ENCODE measurements at regions not wholly inside any gene's neighbourhood (a gene's known extent, or its start where the extent isn't known, plus 50 kb on each side); places are given as distances from the start of the nearest gene placed in this dataset.
"Not testable (repeated sequence)": the region's sequence is repeated elsewhere in the genome, so short reads cannot be mapped to it uniquely, and the experiment has no call there.

- no peak overlapping the region for H3K9ac ChIP-seq (ENCODE audit: low read length)
Measured at GRCh38 chr2:210861038-210861665, 304.8 kb downstream of the CPS1 start.

GRCh38 chr2:210862283-210863065 lies 306.1 kb downstream of the CPS1 start:
- H3K27ac ChIP-seq (ENCODE audit: low read length) = no peak overlapping the region
- DNase-seq = no peak
- no peak overlapping the region for H3K4me2 ChIP-seq (ENCODE audit: low read depth, low read length)

More at GRCh38 chr2:210861038-210861665, 304.8 kb downstream of the CPS1 start:
- DNase-seq = no peak
- TF ChIP-seq EZH2phosphoT487 (IDR thresholded peaks at IDR 0.05; ENCODE audit: low read length) (no peak), EZH2 (optimal IDR thresholded peaks at IDR 0.05; ENCODE audit: low read depth, low read length) (no peak), CTCF (IDR thresholded peaks at IDR 0.05; ENCODE audit: low read length) (no peak)
- Histone ChIP-seq H4K20me1 (ENCODE audit: insufficient read depth, low read length) (no peaks in the 10 kb centered on the region), H3K36me3 (replicated peaks; ENCODE audit: insufficient read depth, low read length) (no peaks in the 10 kb centered on the region), H2AFZ (ENCODE audit: low read length) (no peak overlapping the region), H3K27me3 (replicated peaks; ENCODE audit: insufficient read depth, low read length) (no peaks in the 10 kb centered on the region), H3K4me3 (ENCODE audit: low read length) (no peak overlapping the region), H3F3A (ENCODE audit: insufficient read depth, low read length) (no peaks in the 10 kb centered on the region), H3K9me2 (replicated peaks; ENCODE audit: insufficient read depth, low read length) (no peaks in the 10 kb centered on the region), H3K9me3 (replicated peaks; ENCODE audit: insufficient read depth, low read length) (no peaks in the 10 kb centered on the region), H3K79me2 (ENCODE audit: low read length) (no peaks in the 10 kb centered on the region), H3K4me2 (ENCODE audit: low read depth, low read length) (no peak overlapping the region), H3K27ac (ENCODE audit: low read length) (no peak overlapping the region), H3K4me1 (ENCODE audit: low read length) (no peaks in the 10 kb centered on the region)

DNA sequence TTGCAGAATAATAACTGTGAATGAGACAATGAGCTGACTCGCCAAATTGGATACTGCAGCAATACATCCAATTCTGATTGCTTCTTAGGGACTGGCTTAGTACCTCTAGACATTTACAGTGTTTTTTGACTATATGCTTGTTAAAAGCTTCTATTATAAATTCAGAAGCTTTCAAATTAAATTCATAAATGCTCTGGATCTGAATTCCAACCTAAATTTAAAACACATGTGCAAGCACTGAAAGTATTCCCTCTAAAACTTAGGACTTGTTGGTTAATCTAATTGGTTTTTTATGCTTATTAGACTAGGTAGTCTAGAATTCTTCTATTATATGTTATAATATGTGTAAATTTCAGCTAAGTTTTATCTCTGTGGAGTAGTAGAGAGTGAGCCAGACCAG lies 306.9 kb downstream of the CPS1 start:
- TF ChIP-seq EZH2 (optimal IDR thresholded peaks at IDR 0.05; ENCODE audit: low read depth, low read length) (no peak), EZH2phosphoT487 (IDR thresholded peaks at IDR 0.05; ENCODE audit: low read length) (no peak), CTCF (IDR thresholded peaks at IDR 0.05; ENCODE audit: low read length) (no peak)
- H3K9ac ChIP-seq (ENCODE audit: low read length) = no peak overlapping the region
- no peaks in the 10 kb centered on the region for H3K9me3 ChIP-seq (replicated peaks; ENCODE audit: insufficient read depth, low read length)
- no peak overlapping the region for H3K4me3 ChIP-seq (ENCODE audit: low read length)
- H3K79me2 ChIP-seq (ENCODE audit: low read length) = no peaks in the 10 kb centered on the region
- H3K4me2 ChIP-seq (ENCODE audit: low read depth, low read length) = no peak overlapping the region
- no peaks in the 10 kb centered on the region for H3K36me3 ChIP-seq (replicated peaks; ENCODE audit: insufficient read depth, low read length)
- no peaks in the 10 kb centered on the region for H4K20me1 ChIP-seq (ENCODE audit: insufficient read depth, low read length)
- H3K4me1 ChIP-seq (ENCODE audit: low read length) = no peaks in the 10 kb centered on the region
- H3F3A ChIP-seq (ENCODE audit: insufficient read depth, low read length) = no peaks in the 10 kb centered on the region
- no peak overlapping the region for H2AFZ ChIP-seq (ENCODE audit: low read length)
- no peak for DNase-seq
- no peaks in the 10 kb centered on the region for H3K27me3 ChIP-seq (replicated peaks; ENCODE audit: insufficient read depth, low read length)
- H3K9me2 ChIP-seq (replicated peaks; ENCODE audit: insufficient read depth, low read length) = no peaks in the 10 kb centered on the region
- H3K27ac ChIP-seq (ENCODE audit: low read length) = no peak overlapping the region

More at GRCh38 chr2:210862283-210863065, 306.1 kb downstream of the CPS1 start:
- Histone ChIP-seq H4K20me1 (ENCODE audit: insufficient read depth, low read length) (no peaks in the 10 kb centered on the region), H3K79me2 (ENCODE audit: low read length) (no peaks in the 10 kb centered on the region), H3K4me1 (ENCODE audit: low read length) (no peaks in the 10 kb centered on the region), H2AFZ (ENCODE audit: low read length) (no peak overlapping the region), H3K9ac (ENCODE audit: low read length) (no peak overlapping the region), H3F3A (ENCODE audit: insufficient read depth, low read length) (no peaks in the 10 kb centered on the region), H3K9me3 (replicated peaks; ENCODE audit: insufficient read depth, low read length) (no peaks in the 10 kb centered on the region), H3K4me3 (ENCODE audit: low read length) (no peak overlapping the region), H3K36me3 (replicated peaks; ENCODE audit: insufficient read depth, low read length) (no peaks in the 10 kb centered on the region), H3K27me3 (replicated peaks; ENCODE audit: insufficient read depth, low read length) (no peaks in the 10 kb centered on the region), H3K9me2 (replicated peaks; ENCODE audit: insufficient read depth, low read length) (no peaks in the 10 kb centered on the region)
- TF ChIP-seq EZH2 (optimal IDR thresholded peaks at IDR 0.05; ENCODE audit: low read depth, low read length) (no peak), CTCF (IDR thresholded peaks at IDR 0.05; ENCODE audit: low read length) (no peak), EZH2phosphoT487 (IDR thresholded peaks at IDR 0.05; ENCODE audit: low read length) (no peak)

- H3K4me3 ChIP-seq (ENCODE audit: low read length); H4K20me1 ChIP-seq (ENCODE audit: insufficient read depth, low read length); H3K36me3 ChIP-seq (replicated peaks; ENCODE audit: insufficient read depth, low read length); H3K9me3 ChIP-seq (replicated peaks; ENCODE audit: insufficient read depth, low read length); H3K27me3 ChIP-seq (replicated peaks; ENCODE audit: insufficient read depth, low read length); H3K9ac ChIP-seq (ENCODE audit: low read length); H3K9me2 ChIP-seq (replicated peaks; ENCODE audit: insufficient read depth, low read length); H3K4me1 ChIP-seq (ENCODE audit: low read length); H3K27ac ChIP-seq (ENCODE audit: low read length); H3K4me2 ChIP-seq (ENCODE audit: low read depth, low read length); H2AFZ ChIP-seq (ENCODE audit: low read length); H3K79me2 ChIP-seq (ENCODE audit: low read length); DNase-seq; H3F3A ChIP-seq (ENCODE audit: insufficient read depth, low read length): not testable (repeated sequence)
Measured at GRCh38 chr2:210871566-210871965, 315.2 kb downstream of the CPS1 start.
